ENCODE measurements at regions not wholly inside any gene's neighbourhood (a gene's known extent, or its start where the extent isn't known, plus 50 kb on each side); places are given as distances from the start of the nearest gene placed in this dataset.
A peak's percentile ranks its signal among the peaks of the same experiment; 100 is the strongest.

DNA sequence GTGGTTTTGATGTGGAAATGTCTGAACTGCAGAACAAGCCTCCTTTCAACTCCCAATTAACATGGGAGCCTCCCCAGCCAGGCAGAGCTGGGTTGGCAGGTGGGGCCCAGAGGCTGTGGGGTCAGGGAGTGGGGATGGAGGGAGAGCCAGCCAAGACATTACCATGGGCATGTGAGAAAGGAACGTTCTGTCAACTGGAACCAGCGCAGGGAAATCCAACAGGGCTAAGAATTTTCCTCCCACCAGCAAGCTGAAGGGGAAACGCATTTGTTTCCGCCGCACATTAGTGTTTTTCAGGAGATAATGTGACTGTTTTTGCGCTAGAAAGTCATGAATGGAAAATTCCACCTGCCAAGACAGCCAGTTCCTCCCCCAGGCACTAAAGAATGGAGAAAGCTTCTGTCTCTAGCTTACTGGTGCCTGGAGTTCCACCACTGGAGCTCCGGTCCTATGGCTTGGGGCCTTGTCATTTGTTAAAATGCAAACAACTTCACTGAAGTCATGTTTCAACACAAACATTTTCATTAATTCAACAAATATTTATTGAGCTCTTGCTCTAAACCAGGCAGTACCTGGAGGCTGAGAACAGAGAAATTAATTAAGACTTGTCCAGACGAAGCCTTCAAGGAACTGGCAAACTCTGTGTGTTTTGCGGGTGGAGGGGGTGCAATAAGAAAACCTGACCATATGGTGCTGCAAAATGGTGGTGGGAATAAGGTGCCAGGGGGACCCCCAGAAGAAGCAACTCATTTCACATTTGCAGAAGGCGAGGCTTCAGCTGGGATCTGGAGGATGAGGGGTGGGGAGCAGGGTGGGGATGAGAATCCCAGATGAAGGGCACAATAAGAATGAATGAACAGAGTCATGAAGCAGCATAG, 305.1 kb downstream of the MATN1 start:
- no peak for TF ChIP-seq POLR2A (IDR thresholded peaks at IDR 0.05; ENCODE audit: low read depth, low read length)
- TF ChIP-seq TAF1 (IDR thresholded peaks at IDR 0.05; ENCODE audit: borderline replicate concordance, low read depth, low read length) = no peak
- TF ChIP-seq POLR2AphosphoS5 (IDR thresholded peaks at IDR 0.05; ENCODE audit: low read depth, low read length) = no peak
- DNase-seq (ENCODE audit: insufficient read length) (no peak), FAIRE-seq (no peak)

DNA sequence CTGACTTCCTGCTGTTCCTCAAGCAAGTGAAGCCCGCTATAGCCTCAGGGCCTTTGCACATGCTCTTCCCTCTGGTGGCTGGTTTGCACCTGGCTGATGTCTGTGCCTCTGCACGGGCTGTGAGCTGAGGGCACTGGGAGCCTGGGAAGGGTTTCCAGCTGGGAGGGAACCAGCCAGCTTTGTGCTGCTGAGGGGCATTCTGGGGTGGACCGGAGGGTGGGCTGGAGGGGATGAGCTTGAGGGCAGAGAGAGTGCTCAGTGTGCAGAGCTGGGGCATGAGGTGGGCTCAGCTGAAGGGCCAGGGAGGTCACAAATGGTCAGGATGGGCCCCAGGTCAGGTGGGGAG, 305.7 kb downstream of the MATN1 start:
- DNase-seq (ENCODE audit: insufficient read length) (no peak), FAIRE-seq (no peak)

DNA sequence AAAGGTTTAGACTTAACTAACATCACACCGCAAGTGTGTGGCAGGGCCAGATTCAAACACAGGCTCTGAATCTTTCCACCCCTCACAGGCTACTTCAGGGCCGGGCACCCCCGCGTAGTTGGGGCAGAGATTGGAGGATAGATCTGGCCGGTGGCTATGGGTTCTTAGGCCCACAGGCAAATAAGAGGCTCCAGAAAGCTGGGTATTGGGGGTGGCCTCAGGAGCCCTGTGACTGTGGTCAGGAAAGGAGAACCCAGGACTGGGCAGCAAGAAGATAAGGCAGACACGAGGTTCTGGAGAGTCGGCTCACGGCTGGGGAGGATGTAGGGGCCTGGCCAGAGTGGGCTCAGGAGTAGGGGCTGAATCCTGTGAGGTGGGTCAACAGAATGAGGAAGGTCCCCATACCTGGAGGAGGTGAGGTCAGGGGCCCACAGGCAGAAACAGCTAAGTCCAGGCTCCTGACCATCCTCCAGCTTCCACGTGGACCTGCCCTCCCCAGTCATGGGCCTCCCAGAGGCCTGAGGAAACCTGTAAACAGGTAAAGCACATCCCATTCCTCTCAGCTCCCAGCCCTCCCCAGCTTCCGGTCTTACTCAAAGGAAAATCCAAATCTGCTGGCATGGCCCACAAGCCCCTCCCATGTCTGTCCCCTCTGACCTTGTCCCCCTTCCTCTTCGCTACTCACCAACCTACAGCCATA, 306.2 kb downstream of the MATN1 start:
- TF ChIP-seq POLR2A (IDR thresholded peaks at IDR 0.05; ENCODE audit: low read depth, low read length) (no peak), POLR2AphosphoS5 (IDR thresholded peaks at IDR 0.05; ENCODE audit: low read depth, low read length) (no peak), TAF1 (IDR thresholded peaks at IDR 0.05; ENCODE audit: borderline replicate concordance, low read depth, low read length) (no peak)
- FAIRE-seq = no peak
- DNase-seq (ENCODE audit: insufficient read length) = no peak

More for the DNA sequence above, 305.7 kb downstream of the MATN1 start:
- TF ChIP-seq TAF1 (IDR thresholded peaks at IDR 0.05; ENCODE audit: borderline replicate concordance, low read depth, low read length) = no peak
- TF ChIP-seq POLR2AphosphoS5 (IDR thresholded peaks at IDR 0.05; ENCODE audit: low read depth, low read length) = no peak
- TF ChIP-seq POLR2A (IDR thresholded peaks at IDR 0.05; ENCODE audit: low read depth, low read length) = no peak

DNA sequence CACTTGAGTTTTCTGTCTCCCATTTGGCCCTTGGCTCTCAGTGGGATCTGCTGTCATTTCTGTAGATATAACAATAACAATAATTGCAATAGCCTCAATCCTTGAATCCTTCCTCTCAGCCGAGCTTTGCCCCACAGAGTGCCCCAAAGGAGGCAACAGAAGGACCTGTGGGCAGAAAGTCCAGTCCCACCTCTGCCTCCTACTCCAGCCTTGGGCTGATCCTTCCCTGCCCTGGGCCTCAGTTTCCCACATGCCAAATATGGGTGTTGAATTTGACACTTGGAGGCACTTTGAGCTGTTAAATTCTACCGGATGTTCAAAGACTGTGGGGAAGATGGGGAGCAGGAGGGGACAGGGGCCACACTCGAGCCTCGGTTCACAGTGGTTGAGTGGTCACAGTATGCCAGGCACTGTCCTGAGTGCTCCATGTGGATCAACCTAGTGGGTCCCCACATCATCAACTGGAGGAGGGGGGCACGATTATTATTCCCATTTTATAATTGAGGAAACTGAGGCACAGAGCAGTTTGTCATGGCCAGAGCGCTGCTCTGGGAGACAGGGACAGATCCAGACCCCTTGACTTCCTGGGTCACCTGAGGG, 307.1 kb downstream of the MATN1 start:
- no peak for FAIRE-seq
- no peak for TF ChIP-seq TAF1 (IDR thresholded peaks at IDR 0.05; ENCODE audit: borderline replicate concordance, low read depth, low read length)
- no peak for TF ChIP-seq POLR2A (IDR thresholded peaks at IDR 0.05; ENCODE audit: low read depth, low read length)
- TF ChIP-seq POLR2AphosphoS5 (IDR thresholded peaks at IDR 0.05; ENCODE audit: low read depth, low read length) = no peak
- no peak for DNase-seq (ENCODE audit: insufficient read length)

DNA sequence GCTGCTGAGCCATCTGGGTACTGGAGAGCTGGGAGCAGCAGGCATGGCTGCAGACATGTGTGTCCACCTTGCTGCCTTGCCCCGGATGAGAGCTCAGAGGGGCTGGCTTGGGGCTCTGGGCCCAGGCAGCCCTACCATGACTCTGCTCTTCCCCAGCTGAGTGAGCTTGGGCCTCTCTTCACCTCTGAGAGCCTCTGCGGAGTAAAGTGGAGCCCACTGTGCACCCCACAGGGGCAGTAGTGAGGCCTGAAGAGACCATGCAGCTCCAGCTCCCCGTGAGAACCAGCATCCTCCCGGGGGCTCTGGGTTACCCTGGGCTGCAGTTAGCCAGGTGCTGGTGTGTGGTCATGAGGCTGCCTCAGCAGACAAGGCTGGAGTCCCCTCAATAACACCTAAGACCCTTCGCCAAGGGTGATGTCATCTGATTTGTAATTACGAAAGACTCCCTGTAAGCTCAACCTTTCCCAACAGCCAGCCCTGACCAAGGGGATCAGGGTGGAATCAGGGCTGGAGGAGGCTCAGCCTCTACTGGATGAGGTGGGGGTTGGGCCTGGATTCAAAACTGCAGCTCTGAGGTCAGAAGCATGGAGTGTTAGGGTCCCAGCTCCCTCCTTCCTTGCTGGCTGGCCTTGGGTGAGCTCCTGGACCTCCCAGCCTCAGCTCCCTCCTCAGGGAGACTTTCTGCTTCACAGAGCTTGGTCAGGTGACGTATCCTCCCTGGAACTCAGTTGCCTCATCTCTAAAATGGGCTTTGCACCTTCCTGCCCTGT, 308.0 kb downstream of the MATN1 start:
- no peak for DNase-seq (ENCODE audit: insufficient read length)
- TF ChIP-seq TAF1 (IDR thresholded peaks at IDR 0.05; ENCODE audit: borderline replicate concordance, low read depth, low read length) (no peak), POLR2A (IDR thresholded peaks at IDR 0.05; ENCODE audit: low read depth, low read length) (no peak), POLR2AphosphoS5 (IDR thresholded peaks at IDR 0.05; ENCODE audit: low read depth, low read length) (no peak)
- no peak for FAIRE-seq

DNA sequence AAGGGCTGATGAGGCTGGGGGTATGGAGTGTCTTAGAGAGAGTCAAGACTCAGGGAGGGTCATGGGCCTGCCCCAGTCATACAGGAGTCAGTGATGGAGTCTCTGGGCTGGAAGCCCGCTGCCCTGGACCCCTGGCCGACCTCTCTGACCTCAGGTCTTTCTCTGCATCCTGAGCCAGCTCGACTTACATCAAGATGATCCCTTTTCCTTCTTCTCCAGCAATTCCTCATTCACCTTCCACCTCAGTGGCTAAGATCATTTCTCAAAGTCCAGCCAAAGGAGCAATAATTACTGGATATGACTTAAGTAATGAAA, 308.6 kb downstream of the MATN1 start:
- DNase-seq (ENCODE audit: insufficient read length) (no peak), FAIRE-seq (no peak)
- TF ChIP-seq POLR2AphosphoS5 (IDR thresholded peaks at IDR 0.05; ENCODE audit: low read depth, low read length) = no peak
- no peak for TF ChIP-seq TAF1 (IDR thresholded peaks at IDR 0.05; ENCODE audit: borderline replicate concordance, low read depth, low read length)
- no peak for TF ChIP-seq POLR2A (IDR thresholded peaks at IDR 0.05; ENCODE audit: low read depth, low read length)

DNA sequence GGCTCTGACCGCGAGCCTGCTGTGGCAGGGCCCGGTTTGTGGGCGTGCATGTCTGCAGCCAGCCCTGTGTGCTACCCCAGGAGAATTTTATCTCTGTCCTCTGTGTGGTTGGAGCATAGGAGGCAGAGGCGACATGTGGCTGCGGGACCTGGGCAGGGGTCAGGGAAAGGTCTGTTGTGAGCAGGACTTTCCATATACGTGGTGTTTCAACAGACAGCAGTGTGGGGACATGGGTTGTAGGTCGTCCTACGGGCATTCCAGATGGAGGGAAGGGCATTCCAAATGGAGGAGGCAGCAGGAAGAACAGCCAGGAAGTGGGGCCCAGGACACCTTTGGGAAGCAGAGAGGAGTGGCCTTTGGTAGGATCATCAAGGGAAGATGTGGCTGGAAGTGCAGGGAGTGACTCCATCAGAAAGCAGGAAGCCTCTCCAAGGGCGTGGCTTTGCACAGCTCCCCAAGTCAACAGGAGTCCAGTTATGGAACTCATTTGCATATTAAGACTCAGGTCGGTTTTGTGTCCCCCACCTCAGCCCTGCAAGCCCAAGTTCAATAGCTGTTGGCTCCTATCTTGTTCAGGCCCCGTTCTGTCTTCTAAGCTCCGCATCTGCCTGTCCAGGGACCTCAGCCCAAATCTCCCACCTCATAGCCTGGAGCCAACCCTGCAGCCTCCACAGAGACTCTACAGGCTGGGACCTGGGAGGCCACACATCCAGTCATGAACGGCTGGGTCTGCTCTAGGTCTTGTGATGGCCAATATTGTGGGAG, 309.1 kb downstream of the MATN1 start:
- no peak for TF ChIP-seq POLR2AphosphoS5 (IDR thresholded peaks at IDR 0.05; ENCODE audit: low read depth, low read length)
- no peak for TF ChIP-seq TAF1 (IDR thresholded peaks at IDR 0.05; ENCODE audit: borderline replicate concordance, low read depth, low read length)
- no peak for TF ChIP-seq POLR2A (IDR thresholded peaks at IDR 0.05; ENCODE audit: low read depth, low read length)
- DNase-seq (ENCODE audit: insufficient read length) (no peak), FAIRE-seq (no peak)

DNA sequence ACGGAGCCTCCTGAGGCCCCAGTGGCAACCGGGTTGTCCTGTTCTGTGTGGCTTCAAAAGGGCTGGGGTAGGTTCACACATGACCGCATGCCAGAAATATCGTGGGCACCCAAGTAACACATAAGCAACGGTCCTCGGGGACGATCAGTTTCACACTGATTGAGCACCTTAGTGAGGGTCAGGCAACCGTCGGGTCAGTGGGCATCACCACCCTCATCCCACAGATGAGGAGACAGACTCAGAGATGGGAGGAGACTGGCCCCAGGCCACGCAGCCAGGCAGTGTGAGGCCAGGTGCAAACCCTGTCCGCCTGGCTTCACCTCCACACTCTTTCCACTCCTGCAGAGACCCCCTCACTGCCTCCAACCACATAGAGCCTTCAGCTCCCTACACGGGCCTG, 309.8 kb downstream of the MATN1 start:
- FAIRE-seq (no peak), DNase-seq (ENCODE audit: insufficient read length) (no peak)
- TF ChIP-seq TAF1 (IDR thresholded peaks at IDR 0.05; ENCODE audit: borderline replicate concordance, low read depth, low read length) = no peak
- TF ChIP-seq POLR2A (IDR thresholded peaks at IDR 0.05; ENCODE audit: low read depth, low read length) = no peak
- no peak for TF ChIP-seq POLR2AphosphoS5 (IDR thresholded peaks at IDR 0.05; ENCODE audit: low read depth, low read length)

DNA sequence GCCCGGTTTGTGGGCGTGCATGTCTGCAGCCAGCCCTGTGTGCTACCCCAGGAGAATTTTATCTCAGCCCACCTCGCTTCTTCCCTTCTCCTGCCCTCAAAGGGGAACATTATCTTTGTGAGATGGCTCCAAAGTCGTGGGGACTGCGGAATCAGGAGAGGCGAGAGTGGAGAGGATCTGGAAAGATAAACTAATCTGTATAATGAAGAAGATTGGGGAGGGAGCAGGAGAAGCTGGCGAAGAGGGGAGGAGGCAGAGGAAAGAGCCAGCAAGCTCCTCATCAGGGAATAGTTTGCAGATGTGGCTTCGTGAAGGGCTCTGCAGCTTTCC, 310.3 kb downstream of the MATN1 start:
- FAIRE-seq = no peak
- TF ChIP-seq POLR2A (IDR thresholded peaks at IDR 0.05; ENCODE audit: low read depth, low read length) = no peak
- TF ChIP-seq POLR2AphosphoS5 (IDR thresholded peaks at IDR 0.05; ENCODE audit: low read depth, low read length) = no peak
- TF ChIP-seq TAF1 (IDR thresholded peaks at IDR 0.05; ENCODE audit: borderline replicate concordance, low read depth, low read length) = no peak
- DNase-seq (ENCODE audit: insufficient read length) = no peak

DNA sequence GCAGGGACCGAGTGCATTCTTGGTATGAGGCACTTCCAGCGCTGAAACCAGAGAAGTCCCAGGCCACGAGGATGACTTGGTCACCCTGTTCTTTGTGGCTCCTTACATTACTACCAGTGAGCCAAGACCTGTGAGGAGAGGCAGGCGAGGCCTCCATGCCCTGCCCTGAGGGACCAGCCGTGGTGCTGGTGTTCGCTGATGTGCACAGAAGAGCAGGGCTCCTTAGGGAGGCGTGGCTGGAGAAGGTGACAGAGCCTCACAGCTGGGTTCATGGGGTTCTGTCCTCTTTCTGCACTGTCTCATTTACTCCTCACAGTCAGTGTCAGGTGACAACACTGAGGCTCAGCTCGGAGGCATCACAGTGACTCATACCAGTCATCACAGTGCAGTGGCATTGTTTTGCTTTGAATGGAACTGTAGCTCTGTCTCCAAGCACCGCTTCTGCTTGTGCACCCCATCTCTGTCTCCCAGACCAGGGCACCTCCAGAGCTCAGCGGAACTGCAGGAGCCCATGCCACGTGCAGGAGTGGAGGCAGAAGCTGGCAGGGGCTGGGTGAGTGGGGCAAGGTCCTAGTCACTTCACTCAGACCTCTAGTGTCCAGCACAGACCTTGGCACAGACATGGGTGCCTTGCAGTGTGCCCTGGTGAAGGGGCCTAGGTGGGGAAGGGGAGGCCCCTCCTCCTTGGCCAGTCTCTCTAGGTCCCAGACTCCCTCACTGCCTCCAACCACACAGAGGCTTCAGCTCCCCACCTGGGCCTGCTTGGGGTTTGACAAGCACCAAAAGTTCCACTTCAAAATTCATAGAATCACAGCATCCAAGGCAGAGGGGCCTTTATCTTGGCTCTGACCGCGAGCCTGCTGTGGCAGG, 310.9 kb downstream of the MATN1 start:
- peak; percentile 57 for FAIRE-seq
- TF ChIP-seq POLR2A (IDR thresholded peaks at IDR 0.05; ENCODE audit: low read depth, low read length) = no peak
- TF ChIP-seq TAF1 (IDR thresholded peaks at IDR 0.05; ENCODE audit: borderline replicate concordance, low read depth, low read length) = no peak
- TF ChIP-seq POLR2AphosphoS5 (IDR thresholded peaks at IDR 0.05; ENCODE audit: low read depth, low read length) = no peak
- no peak for DNase-seq (ENCODE audit: insufficient read length)
